IMR-90 (cell line): ENCODE measurements at regions not wholly inside any gene's neighbourhood (a gene's known extent, or its start where the extent isn't known, plus 50 kb on each side); places are given as distances from the start of the nearest gene placed in this dataset.

ENCODE experiments used
- ATAC-seq: fragments of 200-7000 bp; cut with Tn5 transposase; 2 replicates; pipeline ENCODE4 v1.9.1; 2020; ENCODE audit warnings: low read depth, mild to moderate bottlenecking, moderate library complexity
- BruUV-seq: library from RNA; stranded (reverse); fragments of 400-500 nt; replicated peaks from 2 replicates; lab custom pipeline; 2021; lab: Mats Ljungman, UMichigan
- CTCF ChIA-PET: fragments of 300-600 bp; formaldehyde crosslinking; extraction: SDS; loops from one replicate; lab custom pipeline; 2021; ENCODE audit warnings: antibody characterized with exemption; lab: Yijun Ruan, JAX
- POLR2A ChIA-PET: fragments of 300-600 bp; sonication (Branson Sonifier 250); formaldehyde crosslinking; loops from one replicate; lab custom pipeline; 2022; ENCODE audit warnings: antibody characterized with exemption; ENCODE audit not compliant: unreplicated experiment; lab: Charles Lee
- DNase-seq: peaks from one replicate; pipeline ENCODE4 v3.0.0; 2013
- H2AFZ ChIP-seq: replicated peaks from 2 replicates; pipeline ENCODE3; 2013; ENCODE audit warnings: low read length, mild to moderate bottlenecking; ENCODE audit not compliant: poor library complexity
- H2AK5ac ChIP-seq: 2 replicates; pipeline ENCODE4 v1.6.1; 2013; ENCODE audit warnings: low read depth, low read length, inconsistent platforms
- H2AK9ac ChIP-seq: replicated peaks from 2 replicates; pipeline ENCODE3; 2013; ENCODE audit warnings: mild to moderate bottlenecking, low read depth, low read length, moderate library complexity; ENCODE audit not compliant: poor library complexity
- H2BK120ac ChIP-seq: 2 replicates; pipeline ENCODE4 v1.6.1; 2013; ENCODE audit warnings: low read depth, low read length, inconsistent platforms
- H2BK15ac ChIP-seq: 3 replicates; pipeline ENCODE4 v1.6.1; 2013; ENCODE audit warnings: low read depth, low read length, inconsistent platforms
- H2BK20ac ChIP-seq: 2 replicates; pipeline ENCODE4 v1.6.1; 2013; ENCODE audit warnings: low read depth, mild to moderate bottlenecking, inconsistent platforms, low read length, moderate library complexity
- H2BK5ac ChIP-seq: 2 replicates; pipeline ENCODE4 v1.6.1; 2013; ENCODE audit warnings: mild to moderate bottlenecking, low read depth, low read length, inconsistent platforms; ENCODE audit not compliant: poor library complexity, severe bottlenecking
- H3K14ac ChIP-seq: replicated peaks from 2 replicates; pipeline ENCODE4 v1.6.1; 2013; ENCODE audit warnings: low read depth, low read length, inconsistent platforms
- H3K18ac ChIP-seq: 2 replicates; pipeline ENCODE4 v1.6.1; 2013; ENCODE audit warnings: low read depth, low read length, control low read depth
- H3K23ac ChIP-seq: 2 replicates; pipeline ENCODE4 v1.6.1; 2013; ENCODE audit warnings: low read depth, low read length, inconsistent platforms
- H3K27ac ChIP-seq: 2 replicates; pipeline ENCODE4 v1.5.1; 2013; ENCODE audit warnings: mild to moderate bottlenecking, control low read depth, low read length; ENCODE audit not compliant: insufficient read depth
- H3K27me3 ChIP-seq: 2 replicates; pipeline ENCODE4 v1.6.1; 2013; ENCODE audit warnings: low read length; ENCODE audit not compliant: control insufficient read depth, insufficient read depth
- H3K36me3 ChIP-seq: 2 replicates; pipeline ENCODE4 v1.6.1; 2013; ENCODE audit warnings: low read length, mixed read lengths; ENCODE audit not compliant: control insufficient read depth, insufficient read depth
- H3K4ac ChIP-seq: 2 replicates; pipeline ENCODE4 v1.6.1; 2013; ENCODE audit warnings: low read depth, low read length, inconsistent platforms
- H3K4me1 ChIP-seq: 2 replicates; pipeline ENCODE4 v1.6.1; 2013; ENCODE audit warnings: low read length, mixed read lengths; ENCODE audit not compliant: control insufficient read depth, insufficient read depth
- H3K4me2 ChIP-seq: 2 replicates; pipeline ENCODE4 v1.6.1; 2013; ENCODE audit warnings: low read depth, mild to moderate bottlenecking, control low read depth, low read length, moderate library complexity
- H3K4me3 ChIP-seq: 2 replicates; pipeline ENCODE4 v1.5.1; 2013; ENCODE audit warnings: low read depth, mild to moderate bottlenecking, control low read depth, low read length, moderate library complexity; ENCODE audit not compliant: insufficient read depth
- H3K56ac ChIP-seq: 2 replicates; pipeline ENCODE4 v1.6.1; 2013; ENCODE audit warnings: low read length, inconsistent platforms; ENCODE audit not compliant: insufficient read depth; ENCODE audit errors: extremely low read depth
- H3K79me1 ChIP-seq, 2 experiments: 2 replicates each; pipeline ENCODE4 v1.6.1; 2013; ENCODE audit warnings: low read length in 2 of 2, inconsistent platforms in 1 of 2, low read depth in 1 of 2
- H3K9ac ChIP-seq: 2 replicates; pipeline ENCODE4 v1.6.1; 2013; ENCODE audit warnings: low read depth, low read length, control low read depth
- H3K9me1 ChIP-seq: 2 replicates; pipeline ENCODE4 v1.6.1; 2013; ENCODE audit warnings: low read length, inconsistent platforms; ENCODE audit not compliant: insufficient read depth
- H3K9me3 ChIP-seq: 2 replicates; pipeline ENCODE4 v1.6.1; 2013; ENCODE audit warnings: low read length; ENCODE audit not compliant: control insufficient read depth, insufficient read depth
- H4K20me1 ChIP-seq: 2 replicates; pipeline ENCODE4 v1.6.1; 2013; ENCODE audit warnings: low read length, inconsistent platforms; ENCODE audit not compliant: insufficient read depth
- H4K5ac ChIP-seq: 2 replicates; pipeline ENCODE4 v1.6.1; 2013; ENCODE audit warnings: mild to moderate bottlenecking, low read depth, low read length, control low read depth
- H4K8ac ChIP-seq, 2 experiments: 2 replicates each; pipeline ENCODE4 v1.6.1; 2013; ENCODE audit warnings: low read depth in 2 of 2, low read length in 2 of 2, control low read depth in 1 of 2, inconsistent platforms in 1 of 2
- H4K91ac ChIP-seq: 2 replicates; pipeline ENCODE4 v1.6.1; 2013; ENCODE audit warnings: low read depth, low read length, inconsistent platforms; ENCODE audit not compliant: insufficient read depth
- BHLHE40 ChIP-seq: fragments of 150-350 bp; IDR thresholded peaks from 2 replicates; pipeline ENCODE4 v1.6.1; 2016; ENCODE audit warnings: mild to moderate bottlenecking, low read depth, low read length
- CEBPB ChIP-seq: IDR thresholded peaks from 2 replicates; pipeline ENCODE4 v1.6.1; 2012; ENCODE audit warnings: low read depth, low read length, improper control_type of control experiment
- CHD1 ChIP-seq: IDR thresholded peaks from 2 replicates; pipeline ENCODE4 v1.6.1; 2012; ENCODE audit warnings: low read depth, low read length, improper control_type of control experiment
- FOS ChIP-seq: fragments of 150-350 bp; IDR thresholded peaks from 2 replicates; pipeline ENCODE4 v1.6.1; 2016; ENCODE audit warnings: low read depth, low read length
- MAFK ChIP-seq: IDR thresholded peaks from 2 replicates; pipeline ENCODE4 v1.6.1; 2012; ENCODE audit warnings: low read depth, low read length, improper control_type of control experiment
- MAZ ChIP-seq: IDR thresholded peaks from 2 replicates; pipeline ENCODE4 v1.6.1; 2012; ENCODE audit warnings: low read depth, mild to moderate bottlenecking, low read length, improper control_type of control experiment, moderate library complexity, borderline replicate concordance
- MXI1 ChIP-seq: IDR thresholded peaks from 2 replicates; pipeline ENCODE4 v1.6.1; 2012; ENCODE audit warnings: low read depth, mild to moderate bottlenecking, low read length, moderate library complexity, borderline replicate concordance
- POLR2A ChIP-seq: IDR thresholded peaks from 2 replicates; pipeline ENCODE4 v1.6.1; 2012; ENCODE audit warnings: mild to moderate bottlenecking, low read depth, low read length
- RAD21 ChIP-seq: IDR thresholded peaks from 2 replicates; pipeline ENCODE4 v1.6.1; 2012; ENCODE audit warnings: low read length, improper control_type of control experiment
- RCOR1 ChIP-seq: IDR thresholded peaks from 2 replicates; pipeline ENCODE4 v1.6.1; 2012; ENCODE audit warnings: mild to moderate bottlenecking, low read length, improper control_type of control experiment; ENCODE audit not compliant: insufficient replicate concordance
- RFX5 ChIP-seq: IDR thresholded peaks from 2 replicates; pipeline ENCODE4 v1.8.0; 2012; ENCODE audit warnings: low read depth, mild to moderate bottlenecking, low read length, moderate library complexity
- SMC3 ChIP-seq: fragments of 150-350 bp; IDR thresholded peaks from 2 replicates; pipeline ENCODE4 v1.6.1; 2016; ENCODE audit warnings: low read depth, mild to moderate bottlenecking, antibody characterized with exemption, low read length, moderate library complexity
- USF2 ChIP-seq: fragments of 150-350 bp; IDR thresholded peaks from 2 replicates; pipeline ENCODE4 v1.6.1; 2017; ENCODE audit warnings: mild to moderate bottlenecking, antibody characterized with exemption, low read length, low read depth
- WGBS, 2 experiments: methylation state at CpG; one replicate each; pipeline versions ENCODE4 v1.1.5 to v1.1.7; 2013; ENCODE audit warnings: missing lambda C conversion rate in 2 of 2; ENCODE audit not compliant: insufficient read length in 1 of 2; ENCODE audit errors: extremely low coverage in 2 of 2; 5-methylcytosine and 5-hydroxymethylcytosine counted together
- dilution Hi-C: fragments of 300-500 bp; cut with HindIII; formaldehyde crosslinking; loops from one replicate; pipeline ENCODE4 v1.14.3; 2018; ENCODE audit warnings: low sequenced_read_pairs; ENCODE audit not compliant: unreplicated experiment
- in situ Hi-C: fragments of 300-500 bp; cut with MboI; formaldehyde crosslinking; loops from 3 replicates; pipeline ENCODE4 v1.14.3; 2019; ENCODE audit warnings: low sequenced_read_pairs, inconsistent platforms, mixed read lengths
- intact Hi-C: fragments of 100-400 bp; cut with micrococcal nuclease; formaldehyde crosslinking; loops from 2 replicates; pipeline ENCODE4 v1.10.0; 2022
- TF ChIP-seq, protein P1 (sequence below): conservative IDR thresholded peaks from 2 replicates; pipeline ENCODE4 v1.5.1; 2012; ENCODE audit warnings: mild to moderate bottlenecking, low read depth, low read length, improper control_type of control experiment
- TF ChIP-seq, protein P2 (sequence below): fragments of 150-350 bp; IDR thresholded peaks from 2 replicates; pipeline ENCODE4 v1.6.1; 2016; ENCODE audit warnings: low read depth, mild to moderate bottlenecking, low read length, moderate library complexity, borderline replicate concordance

GRCh38 chr2:75936311-75936710, 225.6 kb upstream of the GCFC2 start:
- Histone ChIP-seq H2BK120ac (no peak overlapping the region), H3K4me1 (no peaks in the 10 kb centered on the region), H3K56ac (no peak overlapping the region), H3K9ac (no peak overlapping the region), H3K4me2 (no peak overlapping the region), H3K27ac (no peak overlapping the region), H3K36me3 (no peaks in the 10 kb centered on the region), H2AFZ (no peak overlapping the region), H4K91ac (no peak overlapping the region), H3K4me3 (no peak overlapping the region), H3K23ac (no peak overlapping the region), H3K79me1 (no peaks in the 10 kb centered on the region), H2BK5ac (no peak overlapping the region), H3K9me3 (no peaks in the 10 kb centered on the region), H4K8ac (no peak overlapping the region), H3K14ac (no peak overlapping the region), H3K27me3 (no peaks in the 10 kb centered on the region), H4K20me1 (no peaks in the 10 kb centered on the region), H2BK20ac (no peak overlapping the region), H2BK15ac (no peak overlapping the region), H3K4ac (no peak overlapping the region), H3K18ac (no peak overlapping the region), H3K9me1 (no peaks in the 10 kb centered on the region), H4K5ac (no peak overlapping the region), H2AK5ac (no peak overlapping the region), H2AK9ac (no peak overlapping the region)
- dilution Hi-C loops: no loop called here
- DNase-seq (no peak), ATAC-seq (no peak)
- in situ Hi-C loops: no loop called here
- intact Hi-C loops: no loop called here
- TF ChIP-seq RAD21 (no peak), MAFK (no peak), MXI1 (no peak), RCOR1 (no peak), RFX5 (no peak), BHLHE40 (no peak), FOS (no peak), SMC3 (no peak), MAZ (no peak), USF2 (no peak), CHD1 (no peak), POLR2A (no peak), CEBPB (no peak)
- TF ChIP-seq, protein P1, sequence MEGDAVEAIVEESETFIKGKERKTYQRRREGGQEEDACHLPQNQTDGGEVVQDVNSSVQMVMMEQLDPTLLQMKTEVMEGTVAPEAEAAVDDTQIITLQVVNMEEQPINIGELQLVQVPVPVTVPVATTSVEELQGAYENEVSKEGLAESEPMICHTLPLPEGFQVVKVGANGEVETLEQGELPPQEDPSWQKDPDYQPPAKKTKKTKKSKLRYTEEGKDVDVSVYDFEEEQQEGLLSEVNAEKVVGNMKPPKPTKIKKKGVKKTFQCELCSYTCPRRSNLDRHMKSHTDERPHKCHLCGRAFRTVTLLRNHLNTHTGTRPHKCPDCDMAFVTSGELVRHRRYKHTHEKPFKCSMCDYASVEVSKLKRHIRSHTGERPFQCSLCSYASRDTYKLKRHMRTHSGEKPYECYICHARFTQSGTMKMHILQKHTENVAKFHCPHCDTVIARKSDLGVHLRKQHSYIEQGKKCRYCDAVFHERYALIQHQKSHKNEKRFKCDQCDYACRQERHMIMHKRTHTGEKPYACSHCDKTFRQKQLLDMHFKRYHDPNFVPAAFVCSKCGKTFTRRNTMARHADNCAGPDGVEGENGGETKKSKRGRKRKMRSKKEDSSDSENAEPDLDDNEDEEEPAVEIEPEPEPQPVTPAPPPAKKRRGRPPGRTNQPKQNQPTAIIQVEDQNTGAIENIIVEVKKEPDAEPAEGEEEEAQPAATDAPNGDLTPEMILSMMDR: no peak
- TF ChIP-seq, protein P2, sequence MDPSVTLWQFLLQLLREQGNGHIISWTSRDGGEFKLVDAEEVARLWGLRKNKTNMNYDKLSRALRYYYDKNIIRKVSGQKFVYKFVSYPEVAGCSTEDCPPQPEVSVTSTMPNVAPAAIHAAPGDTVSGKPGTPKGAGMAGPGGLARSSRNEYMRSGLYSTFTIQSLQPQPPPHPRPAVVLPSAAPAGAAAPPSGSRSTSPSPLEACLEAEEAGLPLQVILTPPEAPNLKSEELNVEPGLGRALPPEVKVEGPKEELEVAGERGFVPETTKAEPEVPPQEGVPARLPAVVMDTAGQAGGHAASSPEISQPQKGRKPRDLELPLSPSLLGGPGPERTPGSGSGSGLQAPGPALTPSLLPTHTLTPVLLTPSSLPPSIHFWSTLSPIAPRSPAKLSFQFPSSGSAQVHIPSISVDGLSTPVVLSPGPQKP: no peak
- no TSS peak for BruUV-seq
- POLR2A ChIA-PET: no interaction called here
- WGBS, 2 experiments: no CpG with 5 or more reads among the region's 4 CpGs
- CTCF ChIA-PET: no interaction called here
